ENCODE measurements at regions not wholly inside any gene's neighbourhood (a gene's known extent, or its start where the extent isn't known, plus 50 kb on each side); places are given as distances from the start of the nearest gene placed in this dataset.

- H3K18ac ChIP-seq (ENCODE audit: low read length): no peak overlapping the region
- H3K23ac ChIP-seq (ENCODE audit: low read length): no peak overlapping the region
- no peaks in the 10 kb centered on the region for H3K9me3 ChIP-seq (ENCODE audit: insufficient read depth, low read depth, low read length)
- H4K12ac ChIP-seq (ENCODE audit: low read depth, low read length): no peak overlapping the region
- DNase-seq: peak in 1 of 2 donors; percentile 13
- no peak overlapping the region for H3K14ac ChIP-seq (ENCODE audit: low read length)
- H4K8ac ChIP-seq (ENCODE audit: low read depth, low read length): no peak overlapping the region
- H3K79me1 ChIP-seq (ENCODE audit: low read length): no peaks in the 10 kb centered on the region
- H2AFZ ChIP-seq (ENCODE audit: insufficient read depth, low read length, poor library complexity): no peak overlapping the region
- no peak overlapping the region for H2BK120ac ChIP-seq (ENCODE audit: insufficient read depth, low read length, poor library complexity)
- no peaks in the 10 kb centered on the region for H3K4me1 ChIP-seq (ENCODE audit: control insufficient read depth in 1 of 2, insufficient read depth in 2 of 2, low read length in 2 of 2)
- no peak overlapping the region for H3K9ac ChIP-seq (ENCODE audit: low read length)
- H3K36me3 ChIP-seq (ENCODE audit: control insufficient read depth in 1 of 2, insufficient read depth in 2 of 2, low read length in 2 of 2): no peaks in the 10 kb centered on the region
- H4K91ac ChIP-seq (ENCODE audit: low read depth, low read length): no peak overlapping the region
- H2AK5ac ChIP-seq (ENCODE audit: low read length): no peak overlapping the region
- H2BK12ac ChIP-seq (ENCODE audit: low read length): no peak overlapping the region
- H3K4me3 ChIP-seq (ENCODE audit: low read depth, low read length): no peak overlapping the region
- no CpG with 5 or more reads among the region's 1 CpG for WGBS (ENCODE audit: extremely low coverage, insufficient coverage, insufficient read length)
- no peak overlapping the region for H3K27ac ChIP-seq (ENCODE audit: low read depth, low read length)
- no peaks in the 10 kb centered on the region for H3K79me2 ChIP-seq (ENCODE audit: control insufficient read depth, insufficient read depth, low read length, poor library complexity)
- no peak overlapping the region for H3K4me2 ChIP-seq (ENCODE audit: low read length)
- no peaks in the 10 kb centered on the region for H3K27me3 ChIP-seq (ENCODE audit: insufficient read depth, low read length)
- H2BK5ac ChIP-seq (ENCODE audit: low read depth, low read length, poor library complexity): no peak overlapping the region
- no peak overlapping the region for H3K4ac ChIP-seq (ENCODE audit: low read depth, low read length)
Measured at GRCh38 chr11:111162305-111162704, 83.2 kb upstream of the POU2AF2 start.

- H2BK120ac ChIP-seq (ENCODE audit: insufficient read depth, low read length, poor library complexity): no peak overlapping the region
- no peak overlapping the region for H2AFZ ChIP-seq (ENCODE audit: insufficient read depth, low read length, poor library complexity)
- no CpG with 5 or more reads among the region's 11 CpGs for WGBS (ENCODE audit: extremely low coverage, insufficient coverage, insufficient read length)
- no peak overlapping the region for H3K18ac ChIP-seq (ENCODE audit: low read length)
- no peaks in the 10 kb centered on the region for H3K79me2 ChIP-seq (ENCODE audit: control insufficient read depth, insufficient read depth, low read length, poor library complexity)
- no peaks in the 10 kb centered on the region for H3K9me3 ChIP-seq (ENCODE audit: insufficient read depth, low read depth, low read length)
- DNase-seq: peak in 1 of 2 donors; percentile 4
- H2BK5ac ChIP-seq (ENCODE audit: low read depth, low read length, poor library complexity): no peak overlapping the region
- no peak overlapping the region for H4K8ac ChIP-seq (ENCODE audit: low read depth, low read length)
- H3K14ac ChIP-seq (ENCODE audit: low read length): no peak overlapping the region
- H2AK5ac ChIP-seq (ENCODE audit: low read length): no peak overlapping the region
- no peak overlapping the region for H4K91ac ChIP-seq (ENCODE audit: low read depth, low read length)
- H3K9ac ChIP-seq (ENCODE audit: low read length): no peak overlapping the region
- H2BK12ac ChIP-seq (ENCODE audit: low read length): no peak overlapping the region
- H3K4ac ChIP-seq (ENCODE audit: low read depth, low read length): no peak overlapping the region
- H3K4me3 ChIP-seq (ENCODE audit: low read depth, low read length): no peak overlapping the region
- H3K4me2 ChIP-seq (ENCODE audit: low read length): no peak overlapping the region
- no peaks in the 10 kb centered on the region for H3K27me3 ChIP-seq (ENCODE audit: insufficient read depth, low read length)
- no peaks in the 10 kb centered on the region for H3K36me3 ChIP-seq (ENCODE audit: control insufficient read depth in 1 of 2, insufficient read depth in 2 of 2, low read length in 2 of 2)
- H3K79me1 ChIP-seq (ENCODE audit: low read length): no peaks in the 10 kb centered on the region
- no peaks in the 10 kb centered on the region for H3K4me1 ChIP-seq (ENCODE audit: control insufficient read depth in 1 of 2, insufficient read depth in 2 of 2, low read length in 2 of 2)
- H3K27ac ChIP-seq (ENCODE audit: low read depth, low read length): no peak overlapping the region
- H3K23ac ChIP-seq (ENCODE audit: low read length): no peak overlapping the region
- no peak overlapping the region for H4K12ac ChIP-seq (ENCODE audit: low read depth, low read length)
Measured at GRCh38 chr11:111157571-111157970, 88.0 kb upstream of the POU2AF2 start.

- Histone ChIP-seq H2AFZ (ENCODE audit: insufficient read depth, low read length, poor library complexity) (no peak overlapping the region), H2AK5ac (ENCODE audit: low read length) (no peak overlapping the region), H3K9me3 (ENCODE audit: insufficient read depth, low read depth, low read length) (no peaks in the 10 kb centered on the region), H3K4me2 (ENCODE audit: low read length) (no peak overlapping the region), H3K27me3 (ENCODE audit: insufficient read depth, low read length) (no peaks in the 10 kb centered on the region), H3K27ac (ENCODE audit: low read depth, low read length) (no peak overlapping the region), H3K18ac (ENCODE audit: low read length) (no peak overlapping the region), H3K4me3 (ENCODE audit: low read depth, low read length) (no peak overlapping the region), H3K36me3 (ENCODE audit: control insufficient read depth in 1 of 2, insufficient read depth in 2 of 2, low read length in 2 of 2) (no peaks in the 10 kb centered on the region), H3K79me2 (ENCODE audit: control insufficient read depth, insufficient read depth, low read length, poor library complexity) (no peaks in the 10 kb centered on the region), H3K79me1 (ENCODE audit: low read length) (no peaks in the 10 kb centered on the region), H4K12ac (ENCODE audit: low read depth, low read length) (no peak overlapping the region), H4K8ac (ENCODE audit: low read depth, low read length) (no peak overlapping the region), H4K91ac (ENCODE audit: low read depth, low read length) (no peak overlapping the region), H2BK12ac (ENCODE audit: low read length) (no peak overlapping the region), H2BK5ac (ENCODE audit: low read depth, low read length, poor library complexity) (no peak overlapping the region), H2BK120ac (ENCODE audit: insufficient read depth, low read length, poor library complexity) (no peak overlapping the region), H3K4me1 (ENCODE audit: control insufficient read depth in 1 of 2, insufficient read depth in 2 of 2, low read length in 2 of 2) (no peaks in the 10 kb centered on the region), H3K4ac (ENCODE audit: low read depth, low read length) (no peak overlapping the region), H3K9ac (ENCODE audit: low read length) (no peak overlapping the region), H3K23ac (ENCODE audit: low read length) (no peak overlapping the region), H3K14ac (ENCODE audit: low read length) (no peak overlapping the region)
- no CpG with 5 or more reads among the region's 2 CpGs for WGBS (ENCODE audit: extremely low coverage, insufficient coverage, insufficient read length)
- no peak for DNase-seq
Measured at GRCh38 chr11:111155021-111155420, 90.5 kb upstream of the POU2AF2 start.

- no peak overlapping the region for H3K4me3 ChIP-seq (ENCODE audit: low read depth, low read length)
- H3K9me3 ChIP-seq (ENCODE audit: insufficient read depth, low read depth, low read length): no peaks in the 10 kb centered on the region
- no peaks in the 10 kb centered on the region for H3K36me3 ChIP-seq (ENCODE audit: control insufficient read depth in 1 of 2, insufficient read depth in 2 of 2, low read length in 2 of 2)
- H3K23ac ChIP-seq (ENCODE audit: low read length): no peak overlapping the region
- no peak overlapping the region for H3K9ac ChIP-seq (ENCODE audit: low read length)
- no peaks in the 10 kb centered on the region for H3K4me1 ChIP-seq (ENCODE audit: control insufficient read depth in 1 of 2, insufficient read depth in 2 of 2, low read length in 2 of 2)
- no peak for DNase-seq
- H2BK5ac ChIP-seq (ENCODE audit: low read depth, low read length, poor library complexity): no peak overlapping the region
- no peak overlapping the region for H3K4me2 ChIP-seq (ENCODE audit: low read length)
- no peak overlapping the region for H3K27ac ChIP-seq (ENCODE audit: low read depth, low read length)
- H3K4ac ChIP-seq (ENCODE audit: low read depth, low read length): no peak overlapping the region
- H2BK120ac ChIP-seq (ENCODE audit: insufficient read depth, low read length, poor library complexity): no peak overlapping the region
- no peak overlapping the region for H3K18ac ChIP-seq (ENCODE audit: low read length)
- no peaks in the 10 kb centered on the region for H3K79me1 ChIP-seq (ENCODE audit: low read length)
- WGBS (ENCODE audit: extremely low coverage, insufficient coverage, insufficient read length): no CpG with 5 or more reads among the region's 2 CpGs
- H2BK12ac ChIP-seq (ENCODE audit: low read length): no peak overlapping the region
- H3K27me3 ChIP-seq (ENCODE audit: insufficient read depth, low read length): no peaks in the 10 kb centered on the region
- H2AFZ ChIP-seq (ENCODE audit: insufficient read depth, low read length, poor library complexity): no peak overlapping the region
- no peak overlapping the region for H4K91ac ChIP-seq (ENCODE audit: low read depth, low read length)
- no peak overlapping the region for H4K8ac ChIP-seq (ENCODE audit: low read depth, low read length)
- H3K79me2 ChIP-seq (ENCODE audit: control insufficient read depth, insufficient read depth, low read length, poor library complexity): no peaks in the 10 kb centered on the region
- H3K14ac ChIP-seq (ENCODE audit: low read length): no peak overlapping the region
- no peak overlapping the region for H4K12ac ChIP-seq (ENCODE audit: low read depth, low read length)
- H2AK5ac ChIP-seq (ENCODE audit: low read length): no peak overlapping the region
Measured at GRCh38 chr11:111153194-111153593, 92.3 kb upstream of the POU2AF2 start.
